HEK293T (cell line): ENCODE measurements at regions not wholly inside any gene's neighbourhood (a gene's known extent, or its start where the extent isn't known, plus 50 kb on each side); places are given as distances from the start of the nearest gene placed in this dataset.

Experiments
- CTCF ChIA-PET: fragments of 350-600 bp; formaldehyde crosslinking; extraction: SDS; loops from one replicate; lab custom pipeline; 2021; ENCODE audit warnings: antibody characterized with exemption, inconsistent platforms; lab: Yijun Ruan, JAX
- POLR2A ChIA-PET: fragments of 350-600 bp; formaldehyde crosslinking; extraction: SDS; loops from one replicate; lab custom pipeline; 2020; ENCODE audit warnings: antibody characterized with exemption, inconsistent platforms; lab: Yijun Ruan, JAX
- DNase-seq: peaks from one replicate; pipeline ENCODE4 v3.0.0; 2012; ENCODE audit warnings: mixed read lengths; ENCODE audit errors: extremely low spot score
- ARNT ChIP-seq: fragments of 450-650 bp; IDR thresholded peaks from 2 replicates; pipeline ENCODE4 v1.6.1; 2017; ENCODE audit warnings: mild to moderate bottlenecking
- BHLHE40 ChIP-seq: fragments of 450-650 bp; IDR thresholded peaks from 2 replicates; pipeline ENCODE4 v1.6.1; 2016; ENCODE audit warnings: mild to moderate bottlenecking, moderate library complexity, borderline replicate concordance
- CTBP1 ChIP-seq: fragments of 450-650 bp; IDR thresholded peaks from 2 replicates; pipeline ENCODE4 v1.6.1; 2016; ENCODE audit warnings: borderline replicate concordance
- ELF4 ChIP-seq: fragments of 450-650 bp; IDR thresholded peaks from 2 replicates; pipeline ENCODE4 v1.6.1; 2017; ENCODE audit warnings: antibody characterized with exemption
- FOXA1 ChIP-seq: fragments of 450-650 bp; IDR thresholded peaks from 2 replicates; pipeline ENCODE4 v1.6.1; 2016; ENCODE audit warnings: mild to moderate bottlenecking
- FOXK2 ChIP-seq: fragments of 450-650 bp; IDR thresholded peaks from 2 replicates; pipeline ENCODE4 v1.6.1; 2016; ENCODE audit warnings: mild to moderate bottlenecking
- FOXM1 ChIP-seq: fragments of 450-650 bp; IDR thresholded peaks from 2 replicates; pipeline ENCODE4 v1.6.1; 2017; ENCODE audit warnings: mild to moderate bottlenecking, borderline replicate concordance
- HDGF ChIP-seq: fragments of 450-650 bp; IDR thresholded peaks from 2 replicates; pipeline ENCODE4 v1.6.1; 2017; ENCODE audit warnings: antibody characterized with exemption, borderline replicate concordance
- L3MBTL2 ChIP-seq: fragments of 450-650 bp; conservative IDR thresholded peaks from 2 replicates; pipeline ENCODE4 v1.6.1; 2016; ENCODE audit warnings: mild to moderate bottlenecking
- LEF1 ChIP-seq: fragments of 450-650 bp; IDR thresholded peaks from 2 replicates; pipeline ENCODE4 v1.6.1; 2017; ENCODE audit warnings: mild to moderate bottlenecking, borderline replicate concordance
- NFRKB ChIP-seq: fragments of 450-650 bp; IDR thresholded peaks from 2 replicates; pipeline ENCODE4 v1.6.1; 2016; ENCODE audit warnings: mild to moderate bottlenecking, moderate library complexity
- SP1 ChIP-seq: fragments of 450-650 bp; IDR thresholded peaks from 2 replicates; pipeline ENCODE4 v1.6.1; 2017
- SUZ12 ChIP-seq: fragments of 450-650 bp; IDR thresholded peaks from 2 replicates; pipeline ENCODE4 v1.6.1; 2016; ENCODE audit warnings: mild to moderate bottlenecking
- TARDBP ChIP-seq: fragments of 450-650 bp; IDR thresholded peaks from 2 replicates; pipeline ENCODE4 v1.6.1; 2016
- ZNF384 ChIP-seq: fragments of 450-650 bp; IDR thresholded peaks from 2 replicates; pipeline ENCODE4 v1.6.1; 2016
- TF ChIP-seq, protein P1 (sequence below): fragments of 450-650 bp; IDR thresholded peaks from 2 replicates; pipeline ENCODE4 v1.6.1; 2016

DNA sequence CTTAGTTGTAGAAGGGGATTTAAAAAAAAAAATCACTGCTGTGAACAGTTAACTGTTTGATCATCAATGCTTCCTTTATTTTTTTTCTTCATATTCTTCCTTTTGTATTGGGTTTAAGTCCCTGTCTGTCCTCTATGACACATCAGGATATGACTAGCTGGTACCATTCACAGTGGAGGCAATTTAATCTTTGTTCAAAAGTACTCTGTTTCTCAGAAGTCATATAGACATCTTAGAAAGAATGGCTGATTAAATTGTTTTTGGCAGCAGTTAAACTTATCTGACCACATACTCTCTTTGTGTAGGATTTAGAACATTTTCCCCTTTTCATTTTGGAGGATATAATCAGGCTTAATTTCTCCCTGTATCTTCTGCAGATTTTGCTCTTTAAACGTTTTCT lies 807.8 kb upstream of the CDH2 start:
- no peak for DNase-seq
- CTCF ChIA-PET, result no interaction called here
- TF ChIP-seq SP1, result no peak
- TF ChIP-seq CTBP1, result no peak
- TF ChIP-seq FOXA1, result no peak
- no peak for TF ChIP-seq TARDBP
- no peak for TF ChIP-seq FOXM1
- TF ChIP-seq NFRKB, result no peak
- TF ChIP-seq SUZ12, result no peak
- no peak for TF ChIP-seq L3MBTL2
- TF ChIP-seq BHLHE40, result no peak
- TF ChIP-seq, protein P1, sequence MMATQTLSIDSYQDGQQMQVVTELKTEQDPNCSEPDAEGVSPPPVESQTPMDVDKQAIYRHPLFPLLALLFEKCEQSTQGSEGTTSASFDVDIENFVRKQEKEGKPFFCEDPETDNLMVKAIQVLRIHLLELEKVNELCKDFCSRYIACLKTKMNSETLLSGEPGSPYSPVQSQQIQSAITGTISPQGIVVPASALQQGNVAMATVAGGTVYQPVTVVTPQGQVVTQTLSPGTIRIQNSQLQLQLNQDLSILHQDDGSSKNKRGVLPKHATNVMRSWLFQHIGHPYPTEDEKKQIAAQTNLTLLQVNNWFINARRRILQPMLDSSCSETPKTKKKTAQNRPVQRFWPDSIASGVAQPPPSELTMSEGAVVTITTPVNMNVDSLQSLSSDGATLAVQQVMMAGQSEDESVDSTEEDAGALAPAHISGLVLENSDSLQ, result no peak
- TF ChIP-seq ZNF384, result no peak
- TF ChIP-seq ELF4, result no peak
- no peak for TF ChIP-seq LEF1
- TF ChIP-seq FOXK2, result no peak
- POLR2A ChIA-PET, result no interaction called here

DNA sequence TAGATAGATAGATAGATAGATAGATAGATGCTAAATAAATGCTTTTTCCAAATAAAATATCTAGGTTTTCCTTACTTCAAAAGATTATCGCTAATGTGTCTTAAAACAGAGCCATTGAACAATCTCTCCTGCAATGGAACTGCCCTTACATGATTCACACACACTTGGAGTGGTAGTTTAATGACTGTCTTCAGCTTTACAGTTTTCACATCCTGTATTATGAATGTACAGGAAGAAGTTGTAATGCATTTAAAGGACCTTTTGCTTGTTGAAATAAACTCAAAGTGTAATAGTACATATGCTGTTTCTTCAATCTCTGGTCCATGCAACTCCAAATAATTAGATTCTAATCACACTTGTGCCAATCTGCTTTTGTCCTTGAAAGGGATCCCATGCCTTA lies 797.6 kb upstream of the CDH2 start:
- POLR2A ChIA-PET, result no interaction called here
- CTCF ChIA-PET, result no interaction called here
- no peak for TF ChIP-seq LEF1
- TF ChIP-seq ARNT, result no peak
- no peak for TF ChIP-seq ZNF384
- TF ChIP-seq SP1, result no peak
- TF ChIP-seq FOXM1, result no peak
- no peak for TF ChIP-seq NFRKB
- no peak for TF ChIP-seq FOXK2
- TF ChIP-seq ELF4, result no peak
- no peak for TF ChIP-seq L3MBTL2
- TF ChIP-seq HDGF, result no peak
- TF ChIP-seq, protein P1, result no peak
- no peak for TF ChIP-seq SUZ12
- DNase-seq, result no peak

DNA sequence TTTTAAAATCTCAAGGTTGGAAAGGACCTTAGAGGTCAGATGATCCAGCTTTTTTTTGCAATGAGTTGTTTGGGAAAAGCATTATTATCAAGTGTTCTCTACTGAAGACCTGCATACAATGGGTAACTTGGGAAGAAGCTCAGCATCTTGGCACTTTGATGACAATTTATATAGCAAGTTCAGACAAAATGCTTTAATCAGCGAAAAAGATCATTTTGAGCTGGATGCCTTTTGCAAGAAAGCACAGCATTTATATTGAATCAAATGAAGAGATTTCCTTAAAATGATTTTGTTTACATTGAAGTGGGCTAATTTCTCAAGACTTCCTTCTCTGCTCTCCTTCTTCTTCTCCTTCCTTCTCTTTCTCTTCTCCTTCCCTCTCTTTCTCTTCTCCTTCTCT lies 796.4 kb upstream of the CDH2 start:
- DNase-seq, result no peak
- no peak for TF ChIP-seq BHLHE40
- TF ChIP-seq ELF4, result no peak
- ChIA-PET CTCF (no interaction called here), POLR2A (no interaction called here)

DNA sequence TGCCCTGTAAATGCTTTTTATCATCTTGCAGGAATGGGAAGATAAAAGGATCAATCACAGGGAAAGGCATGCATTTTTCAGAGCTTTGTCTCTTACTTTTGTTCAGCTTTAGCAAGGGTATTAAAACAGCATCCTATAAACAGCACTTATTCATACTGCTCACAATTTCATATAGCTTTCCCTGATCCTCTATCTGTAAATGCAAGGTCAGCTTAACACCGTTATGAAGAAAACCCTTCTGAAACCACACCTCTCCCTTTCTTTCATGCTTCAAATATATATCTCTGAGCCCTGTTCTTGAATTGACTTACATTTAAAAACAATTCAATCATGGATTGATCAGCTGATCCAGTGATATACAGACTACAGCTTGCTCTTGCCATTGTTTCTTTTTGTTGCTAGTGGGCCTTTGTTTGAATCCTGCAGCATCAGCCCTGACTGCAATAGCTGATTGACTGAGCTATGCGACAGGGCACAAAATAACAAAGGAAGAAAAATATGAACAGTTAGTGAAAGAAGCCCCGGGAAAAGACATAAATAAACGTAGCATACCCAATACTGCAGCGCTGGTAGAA lies 795.5 kb upstream of the CDH2 start:
- POLR2A ChIA-PET, result no interaction called here
- CTCF ChIA-PET, result no interaction called here
- TF ChIP-seq L3MBTL2 (no peak), FOXA1 (no peak), BHLHE40 (no peak)
- DNase-seq, result no peak

DNA sequence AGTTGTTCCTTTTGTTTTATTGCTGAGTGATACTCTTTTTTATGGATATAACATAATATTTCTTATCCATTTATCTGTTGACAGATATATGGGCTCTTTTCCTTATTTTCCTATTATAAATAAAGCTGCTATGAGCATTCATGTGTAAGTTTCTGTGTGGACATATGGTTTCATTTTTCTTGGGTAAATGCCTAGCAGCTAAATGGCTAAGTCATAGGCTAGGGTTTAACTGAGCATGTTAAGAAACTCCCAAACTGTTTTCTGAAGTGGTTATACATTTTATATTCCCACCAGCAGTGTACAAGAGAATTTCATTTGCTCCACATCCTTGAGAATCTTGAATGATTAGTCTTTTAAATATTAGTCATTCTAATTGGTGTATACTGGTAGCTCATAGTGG lies 786.6 kb upstream of the CDH2 start:
- DNase-seq, result no peak
- no peak for TF ChIP-seq ARNT
- no peak for TF ChIP-seq HDGF
- TF ChIP-seq ZNF384, result no peak
- no peak for TF ChIP-seq TARDBP
- no peak for TF ChIP-seq LEF1
- TF ChIP-seq BHLHE40, result no peak
- TF ChIP-seq, protein P1, result no peak
- TF ChIP-seq FOXM1, result no peak
- no peak for TF ChIP-seq L3MBTL2
- TF ChIP-seq FOXA1, result no peak
- CTCF ChIA-PET, result interaction anchor here (0.6 kb wide), 1 partner anchor 453 kb away, joined by 7 read pairs; no protein-coding TSS in a partner anchor
- POLR2A ChIA-PET, result no interaction called here

DNA sequence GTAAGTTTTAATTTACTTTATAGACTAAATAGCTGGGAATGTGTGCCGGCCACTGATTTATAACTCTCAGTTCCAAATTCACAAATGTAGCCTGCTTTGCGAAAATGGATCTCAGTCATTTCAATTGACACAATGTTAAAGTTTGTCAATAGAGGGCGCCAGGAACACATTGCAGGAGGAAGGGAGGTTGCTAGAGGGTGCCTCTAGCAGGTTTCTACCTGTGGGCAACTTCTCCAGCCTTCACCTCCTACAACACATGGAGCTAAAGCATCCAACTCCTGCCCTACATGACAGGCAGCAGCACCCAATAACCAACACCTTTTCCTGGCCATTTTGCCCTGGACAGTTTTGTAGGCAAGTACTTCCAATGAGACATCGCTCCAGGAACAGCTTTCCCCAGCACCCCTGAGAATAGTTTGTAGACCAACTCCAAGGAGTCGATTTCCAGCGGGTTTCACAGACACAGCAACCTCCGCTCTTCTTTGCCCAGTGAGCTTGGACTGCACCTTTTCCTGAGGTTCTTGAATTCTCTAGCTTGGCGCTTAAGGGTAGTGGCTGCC lies 784.8 kb upstream of the CDH2 start:
- ChIA-PET CTCF (interaction anchor here (0.5 to 1.2 kb wide), 2 partner anchors 9 to 157 kb away, joined by 3 to 4 read pairs; no protein-coding TSS in a partner anchor), POLR2A (no interaction called here)
- TF ChIP-seq CTBP1 (no peak), L3MBTL2 (no peak), BHLHE40 (no peak), ELF4 (no peak), FOXK2 (no peak), HDGF (no peak), SP1 (no peak), SUZ12 (no peak), LEF1 (no peak), TARDBP (no peak), ARNT (no peak), FOXM1 (no peak), NFRKB (no peak), ZNF384 (no peak)
- peak; percentile 53 for DNase-seq
